Lung (tissue), 11 donors: ENCODE measurements at regions not wholly inside any gene's neighbourhood (a gene's known extent, or its start where the extent isn't known, plus 50 kb on each side); places are given as distances from the start of the nearest gene placed in this dataset.

ENCODE experiments used
- ATAC-seq: fragments of 200-7000 bp; cut with Tn5 transposase; one replicate; pipeline ENCODE4 v1.9.1; 2020; ENCODE audit warnings: moderate number of reproducible peaks; ENCODE audit not compliant: insufficient read depth, low FRiP score
- DNase-seq, 3 donors: peaks; one replicate each; pipeline ENCODE4 v3.0.0-alpha.2; 2013 to 2017
- H3K27ac ChIP-seq, 2 donors: one replicate each; pipeline ENCODE4 v1.5.1; 2013; ENCODE audit warnings: mild to moderate bottlenecking in 2 of 2, moderate library complexity in 2 of 2, control low read depth in 1 of 2, inconsistent platforms in 1 of 2, low read depth in 1 of 2, low read length in 1 of 2
- H3K27me3 ChIP-seq, 3 donors: one replicate each; pipeline ENCODE4 v1.5.1; 2013; ENCODE audit warnings: low read length in 2 of 3; ENCODE audit not compliant: control insufficient read depth in 3 of 3, insufficient read depth in 3 of 3
- H3K36me3 ChIP-seq, 4 donors: one replicate each; pipeline ENCODE4 v1.5.1; 2013; ENCODE audit warnings: low read length in 4 of 4, mild to moderate bottlenecking in 1 of 4, moderate library complexity in 1 of 4; ENCODE audit not compliant: control insufficient read depth in 4 of 4, insufficient read depth in 4 of 4
- H3K4me1 ChIP-seq, 5 donors: one replicate each; pipeline ENCODE4 v1.5.1; 2013; ENCODE audit warnings: low read length in 5 of 5, mild to moderate bottlenecking in 2 of 5, moderate library complexity in 1 of 5; ENCODE audit not compliant: control insufficient read depth in 5 of 5, insufficient read depth in 5 of 5
- H3K4me3 ChIP-seq: one replicate; pipeline ENCODE4 v1.5.1; 2013; ENCODE audit warnings: mild to moderate bottlenecking, control low read depth, moderate library complexity
- H3K9ac ChIP-seq, 2 donors: one replicate each; pipeline ENCODE4 v1.5.1; 2013; ENCODE audit warnings: low read length in 2 of 2, control low read depth in 1 of 2; ENCODE audit not compliant: insufficient read depth in 1 of 2
- H3K9me3 ChIP-seq, 4 donors: one replicate each; pipeline ENCODE4 v1.5.1; 2013; ENCODE audit warnings: low read length in 3 of 4, mild to moderate bottlenecking in 1 of 4, moderate library complexity in 1 of 4; ENCODE audit not compliant: control insufficient read depth in 4 of 4, insufficient read depth in 3 of 4
- CTCF ChIP-seq: IDR thresholded peaks from 2 replicates; pipeline ENCODE4 v1.5.1; 2012; ENCODE audit warnings: mild to moderate bottlenecking; ENCODE audit errors: control extremely low read depth, extremely low read depth
- WGBS, 2 donors: extraction: QIAGEN DNeasy Blood & Tissue Kit; methylation state at CpG; one replicate each; pipeline ENCODE4 v1.1.7; 2013; 5-methylcytosine and 5-hydroxymethylcytosine counted together
- donor health status: control.
- donor health status: control.
- donor health status: Bipolar disorder and iron deficiency.
- donor health status: healthy.
- donor health status: DM: yes; HTN: yes; CAD: no.

DNA sequence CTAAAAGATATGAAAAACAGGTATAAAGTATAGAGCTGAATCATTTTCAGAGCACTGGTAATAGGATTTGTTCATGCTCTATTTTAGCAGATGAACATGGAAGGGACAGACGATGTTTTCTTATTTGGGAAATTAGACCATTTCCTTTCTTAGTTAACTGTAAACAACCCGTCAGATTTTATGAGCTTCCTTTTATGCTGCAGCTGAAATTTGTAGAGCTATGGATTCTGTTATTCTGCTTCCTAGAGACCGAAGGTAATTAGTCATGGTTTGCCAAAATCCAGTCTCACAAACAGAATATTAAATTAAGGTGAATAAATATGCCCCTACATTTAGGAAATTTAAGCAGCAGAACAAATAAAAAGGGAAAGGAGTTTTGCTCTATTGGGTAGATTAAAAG is 180.2 kb upstream of the SYT1 start:
- Histone ChIP-seq H3K9me3 (no peaks in the 10 kb centered on the region), H3K27me3 (no peaks in the 10 kb centered on the region), H3K9ac (no peak overlapping the region), H3K4me1 (no peaks in the 10 kb centered on the region), H3K4me3 (no peak overlapping the region), H3K27ac (no peak overlapping the region), H3K36me3 (no peaks in the 10 kb centered on the region)
- peak in 2 of 3 donors; percentile 13 to 25 for DNase-seq
- TF ChIP-seq CTCF, result no peak
- no peak for ATAC-seq
- 43 to 50% methylated on average over 3 of the region's 3 CpGs for WGBS, 2 donors

DNA sequence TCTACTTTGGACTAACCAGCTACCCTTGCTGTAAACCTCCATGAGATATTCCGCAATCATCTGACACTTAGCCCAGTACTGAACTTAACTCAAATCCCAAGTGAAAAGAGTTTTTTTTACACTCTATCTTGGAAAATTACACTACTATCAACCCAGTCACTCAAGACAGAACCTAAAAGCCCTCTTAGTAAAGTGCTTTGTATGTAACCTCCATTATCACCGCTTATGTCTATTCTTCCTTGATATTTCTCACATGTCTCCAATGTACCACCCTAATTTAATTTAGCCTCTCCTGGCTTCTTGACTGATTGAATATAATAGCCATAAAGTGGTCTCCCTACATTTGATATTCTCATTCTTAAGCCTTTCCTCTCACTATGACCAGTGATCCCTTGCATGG is 168.8 kb upstream of the SYT1 start:
- no peak for DNase-seq
- Histone ChIP-seq H3K27me3 (no peaks in the 10 kb centered on the region), H3K4me1 (no peaks in the 10 kb centered on the region), H3K9me3 (peaks cover 0 to 4% (median 0%) of the 10 kb centered on the region in 4 donors), H3K9ac (no peak overlapping the region), H3K4me3 (no peak overlapping the region), H3K36me3 (no peaks in the 10 kb centered on the region), H3K27ac (no peak overlapping the region)
- no peak for ATAC-seq
- WGBS, 2 donors, result 95 to 99% methylated on average over 2 of the region's 2 CpGs
- TF ChIP-seq CTCF, result no peak

- Histone ChIP-seq H3K4me3 (no peak overlapping the region), H3K9ac (no peak overlapping the region), H3K36me3 (no peaks in the 10 kb centered on the region), H3K9me3 (peaks cover 0 to 4% (median 0%) of the 10 kb centered on the region in 4 donors), H3K4me1 (no peaks in the 10 kb centered on the region), H3K27ac (no peak overlapping the region), H3K27me3 (no peaks in the 10 kb centered on the region)
- TF ChIP-seq CTCF, result no peak
- WGBS, 2 donors, result 56 to 74% methylated on average over 2 of the region's 2 CpGs
- DNase-seq (peak in 1 of 3 donors; percentile 30), ATAC-seq (no peak)
Measured at GRCh38 chr12:78696267-78696666, 168.3 kb upstream of the SYT1 start.

DNA sequence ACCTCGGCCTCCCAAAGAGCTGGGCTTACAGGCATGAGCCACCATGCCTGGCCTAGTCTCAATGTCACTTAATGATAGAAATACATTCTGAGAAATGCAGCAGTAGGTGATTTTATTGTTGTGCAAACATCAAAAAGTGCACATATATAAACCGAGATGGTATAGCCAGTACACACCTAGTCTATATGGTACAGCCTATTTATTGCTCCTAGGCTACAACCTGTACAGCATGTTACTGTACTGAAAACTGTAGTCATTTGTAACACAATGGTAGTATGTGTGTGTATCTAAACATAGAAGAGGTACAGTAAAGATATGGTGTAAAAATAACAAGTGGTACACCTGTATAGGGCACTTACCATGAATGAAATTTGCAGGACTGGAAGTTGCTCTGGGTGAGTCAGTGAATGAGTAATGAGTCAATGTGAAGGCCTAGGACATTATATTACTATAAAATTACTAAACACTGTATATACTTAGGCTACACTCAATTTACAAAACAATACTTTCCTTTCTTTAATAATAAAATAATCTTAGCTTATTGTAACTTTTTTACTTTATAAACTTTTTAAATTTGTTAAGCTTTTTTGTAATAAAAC is 166.7 kb upstream of the SYT1 start:
- Histone ChIP-seq H3K36me3 (no peaks in the 10 kb centered on the region), H3K27ac (no peak overlapping the region), H3K9me3 (peaks cover 0 to 4% (median 0%) of the 10 kb centered on the region in 4 donors), H3K4me1 (no peaks in the 10 kb centered on the region), H3K27me3 (no peaks in the 10 kb centered on the region), H3K4me3 (no peak overlapping the region), H3K9ac (no peak overlapping the region)
- no peak for DNase-seq
- ATAC-seq, result no peak
- TF ChIP-seq CTCF, result no peak
- 91 to 97% methylated on average over 2 of the region's 2 CpGs for WGBS, 2 donors
